ENCODE measurements at regions not wholly inside any gene's neighbourhood (a gene's known extent, or its start where the extent isn't known, plus 50 kb on each side); places are given as distances from the start of the nearest gene placed in this dataset.

DNA sequence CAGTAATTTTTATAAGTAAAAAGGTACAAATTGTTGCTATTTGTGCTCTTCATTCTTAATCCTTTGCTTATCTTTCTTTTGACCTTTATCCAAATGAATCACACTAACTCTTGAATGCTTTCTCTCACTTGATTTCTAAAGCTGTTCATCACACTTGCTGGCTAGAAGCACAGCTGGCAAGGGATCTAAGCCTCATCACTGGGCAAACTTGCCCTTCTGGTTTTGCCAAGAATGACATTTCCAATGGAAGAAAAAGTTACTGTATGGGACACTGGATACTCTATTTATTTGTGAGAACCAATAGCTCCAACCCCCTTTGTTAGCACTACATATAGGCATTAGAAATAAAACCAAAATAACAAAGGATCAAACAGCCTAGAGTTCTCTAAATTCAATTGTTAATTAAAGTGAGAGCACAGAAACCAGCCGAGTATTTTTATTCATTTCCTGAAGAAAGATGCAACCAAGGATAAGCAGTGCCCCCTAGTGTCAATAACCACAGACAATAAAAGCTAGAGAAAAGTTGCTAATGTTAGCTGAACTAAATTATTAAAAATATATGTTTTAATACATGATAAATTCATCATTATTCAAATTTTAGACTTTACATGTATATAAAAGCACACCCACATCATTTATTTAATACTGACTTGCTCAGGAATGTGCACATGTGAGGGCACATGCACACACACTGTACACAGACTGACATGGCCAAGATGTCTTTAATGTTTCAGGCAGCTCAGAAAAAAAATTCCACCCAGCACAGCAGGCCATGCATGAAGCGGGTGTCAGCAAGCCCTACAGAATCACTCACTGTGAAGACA, 59.8 kb upstream of the POU5F2 start:
- H3K4me3 ChIP-seq (ENCODE audit: low read depth, low read length): no peak overlapping the region
- TF ChIP-seq, protein P1, sequence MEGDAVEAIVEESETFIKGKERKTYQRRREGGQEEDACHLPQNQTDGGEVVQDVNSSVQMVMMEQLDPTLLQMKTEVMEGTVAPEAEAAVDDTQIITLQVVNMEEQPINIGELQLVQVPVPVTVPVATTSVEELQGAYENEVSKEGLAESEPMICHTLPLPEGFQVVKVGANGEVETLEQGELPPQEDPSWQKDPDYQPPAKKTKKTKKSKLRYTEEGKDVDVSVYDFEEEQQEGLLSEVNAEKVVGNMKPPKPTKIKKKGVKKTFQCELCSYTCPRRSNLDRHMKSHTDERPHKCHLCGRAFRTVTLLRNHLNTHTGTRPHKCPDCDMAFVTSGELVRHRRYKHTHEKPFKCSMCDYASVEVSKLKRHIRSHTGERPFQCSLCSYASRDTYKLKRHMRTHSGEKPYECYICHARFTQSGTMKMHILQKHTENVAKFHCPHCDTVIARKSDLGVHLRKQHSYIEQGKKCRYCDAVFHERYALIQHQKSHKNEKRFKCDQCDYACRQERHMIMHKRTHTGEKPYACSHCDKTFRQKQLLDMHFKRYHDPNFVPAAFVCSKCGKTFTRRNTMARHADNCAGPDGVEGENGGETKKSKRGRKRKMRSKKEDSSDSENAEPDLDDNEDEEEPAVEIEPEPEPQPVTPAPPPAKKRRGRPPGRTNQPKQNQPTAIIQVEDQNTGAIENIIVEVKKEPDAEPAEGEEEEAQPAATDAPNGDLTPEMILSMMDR (IDR thresholded peaks at IDR 0.05; ENCODE audit: low read depth, low read length): peak; percentile 29; the same call in 1 of the 2 replicates

DNA sequence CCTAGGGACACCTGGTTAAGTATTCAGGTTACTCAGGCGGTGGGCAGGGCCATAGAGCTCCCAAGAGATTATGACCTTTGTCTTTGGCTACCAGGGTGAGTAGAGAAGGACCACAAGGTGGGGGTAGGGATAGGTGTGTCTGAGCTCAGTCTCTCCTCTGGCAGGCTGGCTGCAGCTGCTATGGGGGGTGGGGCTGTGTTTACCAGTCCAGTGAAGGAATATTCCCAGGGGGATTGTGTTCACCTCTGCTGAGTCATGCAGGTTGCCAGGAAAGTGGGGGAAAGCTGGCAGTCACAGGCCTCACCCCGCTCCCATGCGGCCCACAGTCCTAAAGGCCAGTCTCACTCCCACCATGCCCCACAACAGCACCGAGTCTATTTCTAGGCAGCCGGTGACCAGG, 53.6 kb upstream of the POU5F2 start:
- no peak overlapping the region for H3K4me3 ChIP-seq (ENCODE audit: low read depth, low read length)
- TF ChIP-seq, protein P1 (IDR thresholded peaks at IDR 0.05; ENCODE audit: low read depth, low read length): no peak

DNA sequence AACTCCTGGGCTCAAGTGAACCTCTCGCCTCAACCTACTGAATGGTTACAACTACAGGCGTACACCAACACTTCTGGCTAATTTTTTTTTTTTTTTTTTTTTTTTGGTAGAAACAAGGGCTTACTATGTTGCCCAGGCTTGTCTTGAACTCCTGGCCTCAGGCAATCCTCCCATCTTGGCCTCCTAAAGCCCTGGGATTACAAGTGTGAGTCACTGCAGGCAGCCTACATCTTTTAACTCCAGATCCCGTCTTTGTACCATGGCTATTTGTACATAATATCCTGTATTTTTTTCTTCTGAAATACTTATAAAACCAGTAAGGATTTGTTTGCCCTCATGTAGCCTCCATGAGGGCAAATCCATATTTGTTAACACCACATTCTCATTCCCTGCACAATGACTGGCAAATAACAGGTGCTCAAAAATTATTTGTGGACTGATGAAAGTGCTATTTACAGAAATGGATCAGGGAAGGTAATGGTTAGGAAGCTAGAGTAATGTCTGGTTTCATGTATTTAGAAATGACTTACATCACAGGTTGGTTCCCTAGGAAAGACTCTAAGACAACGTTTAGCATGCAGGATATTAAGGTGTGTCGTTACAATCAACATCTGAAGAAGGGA, 51.9 kb upstream of the POU5F2 start:
- no peak overlapping the region for H3K4me3 ChIP-seq (ENCODE audit: low read depth, low read length)
- TF ChIP-seq, protein P1 (IDR thresholded peaks at IDR 0.05; ENCODE audit: low read depth, low read length): no peak

DNA sequence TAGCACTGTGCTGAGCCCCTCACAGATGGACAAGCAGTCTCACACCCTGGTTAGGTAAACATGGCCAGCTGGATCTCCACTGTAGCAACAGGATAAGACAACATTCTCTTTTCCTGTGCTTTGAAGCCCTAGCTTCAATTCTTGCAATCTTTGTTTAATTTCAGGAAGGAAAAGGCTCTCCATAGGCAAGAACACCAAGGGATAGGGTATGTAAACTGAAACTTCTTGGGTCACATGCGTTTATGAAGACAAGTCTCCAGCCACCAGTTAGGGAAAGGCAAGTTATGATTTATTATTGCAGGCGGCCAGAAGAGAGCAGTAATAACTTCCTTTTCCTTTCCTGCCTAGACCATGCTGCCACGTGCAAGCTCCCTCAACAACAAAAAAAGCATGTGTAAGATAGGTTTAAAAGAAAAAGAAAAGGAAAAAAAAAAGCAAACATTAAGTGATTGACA, 50.1 kb upstream of the POU5F2 start:
- TF ChIP-seq, protein P1 (IDR thresholded peaks at IDR 0.05; ENCODE audit: low read depth, low read length): no peak
- no peak overlapping the region for H3K4me3 ChIP-seq (ENCODE audit: low read depth, low read length)
